Stimulated activated CD8-positive, alpha-beta memory T cell treated with anti-CD3 and anti-CD28 coated beads, Interleukin-4, amount 100 ng/mL, for 48 hours (primary cell): ENCODE measurements at regions not wholly inside any gene's neighbourhood (a gene's known extent, or its start where the extent isn't known, plus 50 kb on each side); places are given as distances from the start of the nearest gene placed in this dataset.

Experiments used
- DNase-seq: peaks from one replicate; pipeline ENCODE4 v3.0.0-alpha.2; 2020

GRCh38 chr13:99819967-99820366, 151.6 kb downstream of the ZIC5 start:
- no peak for DNase-seq

GRCh38 chr13:99816321-99816720, 155.2 kb downstream of the ZIC5 start:
- DNase-seq, result no peak

- DNase-seq, result no peak
Measured at GRCh38 chr13:99813336-99814095, 158.1 kb downstream of the ZIC5 start.

GRCh38 chr13:99812625-99813024, 158.9 kb downstream of the ZIC5 start:
- no peak for DNase-seq

- no peak for DNase-seq
Measured at GRCh38 chr13:99811067-99811700, 160.4 kb downstream of the ZIC5 start.

- DNase-seq, result no peak
Measured at GRCh38 chr13:99809926-99810325, 161.6 kb downstream of the ZIC5 start.

GRCh38 chr13:99809496-99809895, 162.1 kb downstream of the ZIC5 start:
- DNase-seq, result no peak

GRCh38 chr13:99808786-99809185, 162.8 kb downstream of the ZIC5 start:
- DNase-seq, result no peak

- no peak for DNase-seq
Measured at GRCh38 chr13:99806671-99807070, 164.9 kb downstream of the ZIC5 start.

GRCh38 chr13:99805361-99805760, 166.2 kb downstream of the ZIC5 start:
- DNase-seq, result no peak

GRCh38 chr13:99803141-99803540, 168.4 kb downstream of the ZIC5 start:
- DNase-seq, result no peak

- no peak for DNase-seq
Measured at GRCh38 chr13:99802416-99802815, 169.2 kb downstream of the ZIC5 start.

- DNase-seq, result no peak
Measured at GRCh38 chr13:99800951-99801350, 170.6 kb downstream of the ZIC5 start.

GRCh38 chr13:99800011-99800410, 171.6 kb downstream of the ZIC5 start:
- no peak for DNase-seq

- DNase-seq, result no peak
Measured at GRCh38 chr13:99798756-99799155, 172.8 kb downstream of the ZIC5 start.

- DNase-seq, result no peak
Measured at GRCh38 chr13:99797691-99798090, 173.9 kb downstream of the ZIC5 start.

- DNase-seq, result peak; percentile 45
Measured at GRCh38 chr13:99796175-99796819, 175.3 kb downstream of the ZIC5 start.

- DNase-seq, result no peak
Measured at GRCh38 chr13:99792079-99792921, 179.3 kb downstream of the ZIC5 start.

- DNase-seq, result no peak
Measured at GRCh38 chr13:99782669-99783068, 188.9 kb downstream of the ZIC5 start.

- no peak for DNase-seq
Measured at GRCh38 chr13:99778500-99778899, 193.1 kb downstream of the ZIC5 start.

GRCh38 chr13:99777873-99778272, 193.7 kb downstream of the ZIC5 start:
- no peak for DNase-seq

GRCh38 chr13:99774644-99775043, 196.9 kb downstream of the ZIC5 start:
- DNase-seq, result no peak

GRCh38 chr13:99768986-99769385, 202.6 kb downstream of the ZIC5 start:
- DNase-seq, result no peak
